ENCODE measurements at regions not wholly inside any gene's neighbourhood (a gene's known extent, or its start where the extent isn't known, plus 50 kb on each side); places are given as distances from the start of the nearest gene placed in this dataset.

DNA sequence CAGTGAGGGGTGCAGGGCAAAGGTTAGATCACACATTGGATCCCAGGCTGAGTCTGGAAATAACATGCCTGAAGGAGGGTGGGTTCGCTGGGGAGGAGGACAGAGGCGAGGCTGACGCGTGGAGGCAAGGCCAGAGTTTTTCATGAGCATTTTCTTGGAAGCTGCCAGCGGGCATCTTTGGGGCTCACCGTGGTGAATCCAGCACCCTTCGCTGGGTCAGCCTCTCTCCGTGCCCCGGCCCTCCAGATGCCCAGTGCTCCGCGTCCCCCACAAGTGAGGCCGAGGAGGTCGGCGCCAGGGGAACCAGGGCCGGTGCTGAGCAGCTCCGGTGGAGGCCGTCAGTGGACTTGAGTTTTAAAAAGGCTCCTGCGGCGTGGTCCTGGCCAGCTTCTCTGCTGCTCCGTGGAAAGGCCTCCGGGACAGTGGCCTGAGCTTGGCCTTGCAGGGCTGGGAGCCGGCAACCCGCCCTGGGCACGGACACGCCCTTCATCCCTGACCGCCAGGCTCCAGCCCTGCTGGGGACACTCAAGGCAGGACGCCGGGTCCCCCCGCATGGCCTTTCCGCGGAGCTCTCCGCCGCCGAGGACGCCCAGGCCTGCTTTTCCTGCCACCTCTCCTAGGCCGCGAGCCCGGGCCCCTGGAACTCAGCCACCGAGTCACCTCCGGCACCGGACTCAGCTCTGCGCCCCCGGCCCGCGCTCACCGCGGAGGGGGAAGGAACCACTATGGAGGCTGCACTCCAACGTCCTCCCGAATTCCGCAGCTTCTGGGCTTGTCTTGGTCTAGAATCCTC lies 114.3 kb downstream of the THBS2 start:
- DNase-seq (ENCODE audit: low spot score) = no peak
- Histone ChIP-seq H3K27me3 (ENCODE audit: insufficient read depth, poor library complexity, severe bottlenecking) (no peaks in the 10 kb centered on the region), H3K4me3 (ENCODE audit: severe bottlenecking) (no peak overlapping the region), H3K36me3 (ENCODE audit: low read depth) (no peaks in the 10 kb centered on the region), H3K4me1 (ENCODE audit: insufficient read depth, poor library complexity, severe bottlenecking) (no peaks in the 10 kb centered on the region), H3K27ac (ENCODE audit: poor library complexity, severe bottlenecking) (no peak overlapping the region), H3K9me3 (ENCODE audit: severe bottlenecking) (no peaks in the 10 kb centered on the region)
- TF ChIP-seq, protein P1, sequence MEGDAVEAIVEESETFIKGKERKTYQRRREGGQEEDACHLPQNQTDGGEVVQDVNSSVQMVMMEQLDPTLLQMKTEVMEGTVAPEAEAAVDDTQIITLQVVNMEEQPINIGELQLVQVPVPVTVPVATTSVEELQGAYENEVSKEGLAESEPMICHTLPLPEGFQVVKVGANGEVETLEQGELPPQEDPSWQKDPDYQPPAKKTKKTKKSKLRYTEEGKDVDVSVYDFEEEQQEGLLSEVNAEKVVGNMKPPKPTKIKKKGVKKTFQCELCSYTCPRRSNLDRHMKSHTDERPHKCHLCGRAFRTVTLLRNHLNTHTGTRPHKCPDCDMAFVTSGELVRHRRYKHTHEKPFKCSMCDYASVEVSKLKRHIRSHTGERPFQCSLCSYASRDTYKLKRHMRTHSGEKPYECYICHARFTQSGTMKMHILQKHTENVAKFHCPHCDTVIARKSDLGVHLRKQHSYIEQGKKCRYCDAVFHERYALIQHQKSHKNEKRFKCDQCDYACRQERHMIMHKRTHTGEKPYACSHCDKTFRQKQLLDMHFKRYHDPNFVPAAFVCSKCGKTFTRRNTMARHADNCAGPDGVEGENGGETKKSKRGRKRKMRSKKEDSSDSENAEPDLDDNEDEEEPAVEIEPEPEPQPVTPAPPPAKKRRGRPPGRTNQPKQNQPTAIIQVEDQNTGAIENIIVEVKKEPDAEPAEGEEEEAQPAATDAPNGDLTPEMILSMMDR (IDR thresholded peaks at IDR 0.05; ENCODE audit: poor library complexity, severe bottlenecking) = no peak
- ATAC-seq (ENCODE audit: low read depth) = no peak

DNA sequence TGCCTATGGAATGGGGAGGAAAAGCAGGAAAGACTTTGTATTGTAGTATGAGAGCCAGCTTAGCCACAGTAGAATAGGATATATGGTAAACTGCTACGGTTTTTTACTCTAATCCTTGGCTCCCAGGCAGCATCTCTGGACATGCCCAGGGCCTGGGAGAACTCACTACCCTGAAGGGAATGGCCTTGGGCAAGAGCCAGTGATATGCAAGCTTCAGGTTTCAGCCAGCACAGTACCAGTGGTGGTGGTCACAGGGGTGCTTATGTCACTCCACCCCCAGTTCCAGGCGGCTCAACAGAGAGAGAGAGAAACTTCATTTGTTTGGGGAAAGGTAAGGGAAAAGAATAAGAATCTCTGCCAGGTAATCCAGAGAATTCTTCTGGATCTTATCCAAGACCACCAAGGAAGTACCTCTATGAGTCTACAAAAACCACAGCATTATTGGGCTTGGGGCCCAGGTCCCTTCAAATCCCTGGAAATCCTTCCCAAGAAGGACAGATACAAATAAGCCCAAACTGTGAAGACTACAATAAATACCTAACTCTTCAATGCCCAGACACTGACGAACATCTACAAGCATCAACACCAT lies 121.2 kb downstream of the THBS2 start:
- DNase-seq (ENCODE audit: low spot score) = no peak
- H3K4me1 ChIP-seq (ENCODE audit: insufficient read depth, poor library complexity, severe bottlenecking) = no peaks in the 10 kb centered on the region

DNA sequence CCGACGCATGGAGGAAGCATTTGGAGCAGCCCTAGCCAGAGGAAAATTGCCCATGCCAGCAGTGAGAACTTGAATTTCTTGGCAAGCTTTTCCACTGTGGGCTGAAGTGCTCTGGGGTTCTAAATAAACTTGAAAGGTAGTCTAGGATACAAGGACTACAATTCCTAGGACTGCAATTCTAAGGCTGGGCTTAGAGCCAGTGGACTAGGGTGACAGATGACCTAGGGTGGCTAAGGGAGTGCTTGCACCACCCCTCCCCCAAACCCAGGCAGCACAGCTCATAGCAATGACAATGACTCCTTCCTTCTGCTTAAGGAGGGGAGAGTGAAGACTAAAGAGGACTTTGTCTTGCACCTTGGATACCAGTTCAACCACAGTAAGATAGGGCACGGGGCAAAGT lies 122.3 kb downstream of the THBS2 start:
- ATAC-seq (ENCODE audit: low read depth) (no peak), DNase-seq (ENCODE audit: low spot score) (no peak)
- Histone ChIP-seq H3K4me1 (ENCODE audit: insufficient read depth, poor library complexity, severe bottlenecking) (no peaks in the 10 kb centered on the region), H3K36me3 (ENCODE audit: low read depth) (no peaks in the 10 kb centered on the region), H3K9me3 (ENCODE audit: severe bottlenecking) (peaks cover 5% of the 10 kb centered on the region), H3K27ac (ENCODE audit: poor library complexity, severe bottlenecking) (no peak overlapping the region), H3K4me3 (ENCODE audit: severe bottlenecking) (no peak overlapping the region), H3K27me3 (ENCODE audit: insufficient read depth, poor library complexity, severe bottlenecking) (no peaks in the 10 kb centered on the region)
- TF ChIP-seq, protein P1 (IDR thresholded peaks at IDR 0.05; ENCODE audit: poor library complexity, severe bottlenecking) = no peak

More for the DNA sequence above, 121.2 kb downstream of the THBS2 start:
- Histone ChIP-seq H3K4me3 (ENCODE audit: severe bottlenecking) (no peak overlapping the region), H3K27ac (ENCODE audit: poor library complexity, severe bottlenecking) (no peak overlapping the region), H3K27me3 (ENCODE audit: insufficient read depth, poor library complexity, severe bottlenecking) (no peaks in the 10 kb centered on the region), H3K9me3 (ENCODE audit: severe bottlenecking) (peaks cover 5% of the 10 kb centered on the region), H3K36me3 (ENCODE audit: low read depth) (no peaks in the 10 kb centered on the region)
- 0 out of 3 replicates have a peak, but pooled peaks have one; percentile 14 for ATAC-seq (ENCODE audit: low read depth)
- TF ChIP-seq, protein P1 (IDR thresholded peaks at IDR 0.05; ENCODE audit: poor library complexity, severe bottlenecking) = no peak

DNA sequence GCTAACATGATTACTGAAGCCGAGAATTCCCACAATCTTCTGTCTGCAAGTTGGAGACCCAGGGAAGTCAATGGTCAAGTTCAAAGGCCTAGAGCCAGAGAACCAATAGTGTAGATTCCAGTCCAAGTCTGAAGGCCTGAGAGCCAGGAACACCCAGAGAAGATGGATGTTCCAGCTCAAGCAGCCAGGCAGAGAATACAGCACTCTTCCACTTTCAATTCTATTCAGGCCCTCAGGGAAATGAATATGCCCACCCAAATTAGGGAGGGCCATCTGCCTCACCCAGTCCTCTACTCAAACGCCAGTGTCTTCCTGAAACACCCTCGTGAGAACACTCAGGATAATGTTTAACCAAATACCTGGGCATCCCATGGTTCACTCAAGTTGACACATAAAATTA lies 123.5 kb downstream of the THBS2 start:
- Histone ChIP-seq H3K9me3 (ENCODE audit: severe bottlenecking) (peaks cover 5% of the 10 kb centered on the region), H3K4me1 (ENCODE audit: insufficient read depth, poor library complexity, severe bottlenecking) (no peaks in the 10 kb centered on the region), H3K27ac (ENCODE audit: poor library complexity, severe bottlenecking) (no peak overlapping the region), H3K4me3 (ENCODE audit: severe bottlenecking) (no peak overlapping the region), H3K27me3 (ENCODE audit: insufficient read depth, poor library complexity, severe bottlenecking) (no peaks in the 10 kb centered on the region), H3K36me3 (ENCODE audit: low read depth) (no peaks in the 10 kb centered on the region)
- DNase-seq (ENCODE audit: low spot score) (no peak), ATAC-seq (ENCODE audit: low read depth) (no peak)
- TF ChIP-seq, protein P1 (IDR thresholded peaks at IDR 0.05; ENCODE audit: poor library complexity, severe bottlenecking) = no peak

DNA sequence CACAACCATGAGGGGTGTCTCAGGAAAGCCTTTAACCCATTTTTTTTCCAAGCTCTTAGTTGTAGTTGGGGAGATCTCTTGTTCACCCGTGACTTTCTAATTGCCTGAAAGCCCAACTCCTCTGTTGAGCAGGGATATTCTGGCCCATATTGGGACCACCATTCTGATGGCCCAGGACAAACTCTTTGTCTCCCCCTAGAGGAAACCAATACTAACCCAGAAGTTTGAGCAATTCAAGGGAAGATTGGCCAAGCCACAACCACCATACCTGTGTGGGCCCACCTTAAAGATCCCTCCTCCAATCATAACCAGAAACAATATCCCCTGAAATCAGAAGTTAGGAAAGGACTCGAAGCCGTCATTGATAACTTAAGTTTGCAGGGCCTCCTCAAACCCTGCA lies 132.6 kb downstream of the THBS2 start:
- no peaks in the 10 kb centered on the region for H3K36me3 ChIP-seq (ENCODE audit: low read depth)
- TF ChIP-seq, protein P1 (IDR thresholded peaks at IDR 0.05; ENCODE audit: poor library complexity, severe bottlenecking) = no peak
- no peak for ATAC-seq (ENCODE audit: low read depth)

More for the DNA sequence above, 132.6 kb downstream of the THBS2 start:
- no peak overlapping the region for H3K4me3 ChIP-seq (ENCODE audit: severe bottlenecking)
- H3K27me3 ChIP-seq (ENCODE audit: insufficient read depth, poor library complexity, severe bottlenecking) = no peaks in the 10 kb centered on the region
- no peak for DNase-seq (ENCODE audit: low spot score)
- no peak overlapping the region for H3K27ac ChIP-seq (ENCODE audit: poor library complexity, severe bottlenecking)
- H3K4me1 ChIP-seq (ENCODE audit: insufficient read depth, poor library complexity, severe bottlenecking) = no peaks in the 10 kb centered on the region
- H3K9me3 ChIP-seq (ENCODE audit: severe bottlenecking) = no peaks in the 10 kb centered on the region

Measured in RWPE2 (cell line).